ENCODE measurements at regions not wholly inside any gene's neighbourhood (a gene's known extent, or its start where the extent isn't known, plus 50 kb on each side); places are given as distances from the start of the nearest gene placed in this dataset.

GRCh38 chr9:14466828-14467227, 152.9 kb upstream of the NFIB start:
- peak; percentile 100 for DNase-seq

GRCh38 chr9:14466429-14466818, 152.5 kb upstream of the NFIB start:
- peak in 1 of 2 experiments; percentile 100 for DNase-seq

- DNase-seq = no peak
These were observed 149.0 kb upstream of the NFIB start for GRCh38 chr9:14462950-14463349.

GRCh38 chr9:14455243-14455642, 141.3 kb upstream of the NFIB start:
- no peak for DNase-seq

- peak; percentile 100 for DNase-seq
These were observed 139.3 kb upstream of the NFIB start for GRCh38 chr9:14453286-14453685.

- DNase-seq = peak; percentile 100
These were observed 138.6 kb upstream of the NFIB start for GRCh38 chr9:14452539-14452938.

GRCh38 chr9:14451949-14452348, 138.0 kb upstream of the NFIB start:
- peak in 1 of 2 experiments; percentile 84 for DNase-seq

- DNase-seq = no peak
These were observed 133.2 kb upstream of the NFIB start for GRCh38 chr9:14447103-14447502.

- DNase-seq = no peak
These were observed 132.0 kb upstream of the NFIB start for GRCh38 chr9:14445946-14446345.

GRCh38 chr9:14442956-14443355, 129.0 kb upstream of the NFIB start:
- DNase-seq = peak in 1 of 2 experiments; percentile 86

GRCh38 chr9:14441976-14442651, 128.2 kb upstream of the NFIB start:
- DNase-seq = peak; percentile 98 to 99

- DNase-seq = peak; percentile 98 to 99
These were observed 127.2 kb upstream of the NFIB start for GRCh38 chr9:14441115-14441514.

GRCh38 chr9:14440062-14440461, 126.1 kb upstream of the NFIB start:
- DNase-seq = peak; percentile 97 to 100

GRCh38 chr9:14439555-14439954, 125.6 kb upstream of the NFIB start:
- peak in 1 of 2 experiments; percentile 97 for DNase-seq

- DNase-seq = peak in 1 of 2 experiments; percentile 94
These were observed 124.5 kb upstream of the NFIB start for GRCh38 chr9:14438232-14439021.

GRCh38 chr9:14437354-14438231, 123.7 kb upstream of the NFIB start:
- peak; percentile 100 for DNase-seq

GRCh38 chr9:14435871-14436270, 121.9 kb upstream of the NFIB start:
- peak in 1 of 2 experiments; percentile 92 for DNase-seq

- peak in 1 of 2 experiments; percentile 97 for DNase-seq
These were observed 121.2 kb upstream of the NFIB start for GRCh38 chr9:14434971-14435718.

GRCh38 chr9:14434158-14434504, 120.2 kb upstream of the NFIB start:
- peak in 1 of 2 experiments; percentile 100 for DNase-seq

- DNase-seq = peak; percentile 100
These were observed 119.6 kb upstream of the NFIB start for GRCh38 chr9:14433351-14434157.

- no peak for DNase-seq
These were observed 118.9 kb upstream of the NFIB start for GRCh38 chr9:14432666-14433350.
